Activated CD4-positive, alpha-beta T cell treated with anti-CD3 and anti-CD28 coated beads, Interleukin-2, amount 50 U/mL, for 48 hours (primary cell): ENCODE measurements at regions not wholly inside any gene's neighbourhood (a gene's known extent, or its start where the extent isn't known, plus 50 kb on each side); places are given as distances from the start of the nearest gene placed in this dataset.
"Not testable (repeated sequence)": the region's sequence is repeated elsewhere in the genome, so short reads cannot be mapped to it uniquely, and the experiment has no call there.

ENCODE experiments used
- DNase-seq, 2 experiments: peaks; one replicate each; pipeline ENCODE4 v3.0.0-alpha.2; 2020

- DNase-seq = no peak
These were observed 211.1 kb upstream of the XIST start for GRCh38 chrX:74063426-74064155.

- no peak for DNase-seq
These were observed 209.4 kb upstream of the XIST start for GRCh38 chrX:74061879-74062278.

GRCh38 chrX:74049126-74049525, 196.6 kb upstream of the XIST start:
- no peak for DNase-seq

GRCh38 chrX:74034066-74034465, 181.6 kb upstream of the XIST start:
- not testable (repeated sequence) for DNase-seq

GRCh38 chrX:74031527-74031926, 179.0 kb upstream of the XIST start:
- DNase-seq = not testable (repeated sequence)

GRCh38 chrX:74030766-74031165, 178.3 kb upstream of the XIST start:
- not testable (repeated sequence) for DNase-seq

GRCh38 chrX:74025145-74025544, 172.6 kb upstream of the XIST start:
- not testable (repeated sequence) for DNase-seq

- no peak for DNase-seq
These were observed 170.7 kb upstream of the XIST start for GRCh38 chrX:74023203-74023602.

- no peak for DNase-seq
These were observed 165.7 kb upstream of the XIST start for GRCh38 chrX:74018253-74018652.

GRCh38 chrX:74015379-74016019, 163.0 kb upstream of the XIST start:
- peak; percentile 40 to 53 for DNase-seq

GRCh38 chrX:74009041-74009440, 156.5 kb upstream of the XIST start:
- DNase-seq = no peak

- DNase-seq = no peak
These were observed 139.5 kb upstream of the XIST start for GRCh38 chrX:73992019-73992418.

GRCh38 chrX:73987166-73987565, 134.7 kb upstream of the XIST start:
- no peak for DNase-seq

GRCh38 chrX:73979551-73980131, 127.1 kb upstream of the XIST start:
- DNase-seq = no peak

GRCh38 chrX:73977542-73978169, 125.1 kb upstream of the XIST start:
- DNase-seq = no peak

- not testable (repeated sequence) for DNase-seq
These were observed 114.9 kb upstream of the XIST start for GRCh38 chrX:73967461-73967860.

GRCh38 chrX:73965833-73966232, 113.3 kb upstream of the XIST start:
- no peak for DNase-seq

- no peak for DNase-seq
These were observed 112.1 kb upstream of the XIST start for GRCh38 chrX:73964579-73964978.

GRCh38 chrX:73963682-73964081, 111.2 kb upstream of the XIST start:
- no peak for DNase-seq

GRCh38 chrX:73962948-73963347, 110.4 kb upstream of the XIST start:
- no peak for DNase-seq

GRCh38 chrX:73961867-73962266, 109.4 kb upstream of the XIST start:
- not testable (repeated sequence) for DNase-seq

- no peak for DNase-seq
These were observed 92.0 kb upstream of the XIST start for GRCh38 chrX:73944563-73944908.

- DNase-seq = peak; percentile 79 to 85
These were observed 91.4 kb upstream of the XIST start for GRCh38 chrX:73943693-73944562.
